ENCODE measurements at regions not wholly inside any gene's neighbourhood (a gene's known extent, or its start where the extent isn't known, plus 50 kb on each side); places are given as distances from the start of the nearest gene placed in this dataset.

GRCh38 chr7:13055732-13056368 lies 368.4 kb downstream of the ARL4A start:
- Histone ChIP-seq H3K79me2 (ENCODE audit: insufficient read depth, low read length) (no peaks in the 10 kb centered on the region), H3K4me3 (ENCODE audit: insufficient read depth, low read length) (no peak overlapping the region), H3K4me2 (ENCODE audit: insufficient read depth, low read length) (no peak overlapping the region), H3K9me3 (ENCODE audit: low read depth, low read length) (no peaks in the 10 kb centered on the region), H3K4me1 (ENCODE audit: insufficient read depth, low read length) (no peaks in the 10 kb centered on the region), H3K27ac (ENCODE audit: low read depth, low read length) (no peak overlapping the region), H4K20me1 (ENCODE audit: insufficient read depth, low read length) (no peaks in the 10 kb centered on the region), H2AFZ (ENCODE audit: low read length) (peak overlapping the region; percentile 84), H3K36me3 (ENCODE audit: insufficient read depth, low read length) (no peaks in the 10 kb centered on the region), H3K27me3 (ENCODE audit: insufficient read depth, low read length) (no peaks in the 10 kb centered on the region)
- DNase-seq (ENCODE audit: insufficient read length, low spot score, missing footprints): no peak
- TF ChIP-seq CTCF (IDR thresholded peaks at IDR 0.05; ENCODE audit: extremely low read depth, low read depth, low read length): no peak

GRCh38 chr7:13057462-13058200 lies 370.2 kb downstream of the ARL4A start:
- peak overlapping the region; percentile 83 for H2AFZ ChIP-seq (ENCODE audit: low read length)

GRCh38 chr7:13060173-13060572 lies 372.7 kb downstream of the ARL4A start:
- Histone ChIP-seq H2AFZ (ENCODE audit: low read length) (no peak overlapping the region), H3K4me2 (ENCODE audit: insufficient read depth, low read length) (no peak overlapping the region), H3K27ac (ENCODE audit: low read depth, low read length) (no peak overlapping the region), H4K20me1 (ENCODE audit: insufficient read depth, low read length) (no peaks in the 10 kb centered on the region), H3K79me2 (ENCODE audit: insufficient read depth, low read length) (no peaks in the 10 kb centered on the region), H3K4me3 (ENCODE audit: insufficient read depth, low read length) (no peak overlapping the region), H3K27me3 (ENCODE audit: insufficient read depth, low read length) (no peaks in the 10 kb centered on the region), H3K9me3 (ENCODE audit: low read depth, low read length) (no peaks in the 10 kb centered on the region), H3K36me3 (ENCODE audit: insufficient read depth, low read length) (no peaks in the 10 kb centered on the region), H3K4me1 (ENCODE audit: insufficient read depth, low read length) (no peaks in the 10 kb centered on the region)
- DNase-seq (ENCODE audit: insufficient read length, low spot score, missing footprints): no peak
- TF ChIP-seq CTCF (IDR thresholded peaks at IDR 0.05; ENCODE audit: extremely low read depth, low read depth, low read length): no peak

More at GRCh38 chr7:13057462-13058200, 370.2 kb downstream of the ARL4A start:
- no peaks in the 10 kb centered on the region for H3K79me2 ChIP-seq (ENCODE audit: insufficient read depth, low read length)
- no peak overlapping the region for H3K27ac ChIP-seq (ENCODE audit: low read depth, low read length)
- H4K20me1 ChIP-seq (ENCODE audit: insufficient read depth, low read length): no peaks in the 10 kb centered on the region
- H3K36me3 ChIP-seq (ENCODE audit: insufficient read depth, low read length): no peaks in the 10 kb centered on the region
- DNase-seq (ENCODE audit: insufficient read length, low spot score, missing footprints): no peak
- no peaks in the 10 kb centered on the region for H3K27me3 ChIP-seq (ENCODE audit: insufficient read depth, low read length)
- TF ChIP-seq CTCF (IDR thresholded peaks at IDR 0.05; ENCODE audit: extremely low read depth, low read depth, low read length): no peak
- H3K4me1 ChIP-seq (ENCODE audit: insufficient read depth, low read length): no peaks in the 10 kb centered on the region
- peak overlapping the region; percentile 39 for H3K4me3 ChIP-seq (ENCODE audit: insufficient read depth, low read length)
- peak overlapping the region; percentile 63 for H3K4me2 ChIP-seq (ENCODE audit: insufficient read depth, low read length)
- no peaks in the 10 kb centered on the region for H3K9me3 ChIP-seq (ENCODE audit: low read depth, low read length)

GRCh38 chr7:13061115-13061514 lies 373.7 kb downstream of the ARL4A start:
- no peaks in the 10 kb centered on the region for H3K9me3 ChIP-seq (ENCODE audit: low read depth, low read length)
- no peaks in the 10 kb centered on the region for H3K4me1 ChIP-seq (ENCODE audit: insufficient read depth, low read length)
- H3K27ac ChIP-seq (ENCODE audit: low read depth, low read length): no peak overlapping the region
- H3K36me3 ChIP-seq (ENCODE audit: insufficient read depth, low read length): no peaks in the 10 kb centered on the region
- TF ChIP-seq CTCF (IDR thresholded peaks at IDR 0.05; ENCODE audit: extremely low read depth, low read depth, low read length): no peak
- H3K27me3 ChIP-seq (ENCODE audit: insufficient read depth, low read length): no peaks in the 10 kb centered on the region
- H4K20me1 ChIP-seq (ENCODE audit: insufficient read depth, low read length): no peaks in the 10 kb centered on the region
- no peak overlapping the region for H3K4me3 ChIP-seq (ENCODE audit: insufficient read depth, low read length)
- no peak overlapping the region for H2AFZ ChIP-seq (ENCODE audit: low read length)
- no peaks in the 10 kb centered on the region for H3K79me2 ChIP-seq (ENCODE audit: insufficient read depth, low read length)
- no peak for DNase-seq (ENCODE audit: insufficient read length, low spot score, missing footprints)
- no peak overlapping the region for H3K4me2 ChIP-seq (ENCODE audit: insufficient read depth, low read length)
